ENCODE measurements at regions not wholly inside any gene's neighbourhood (a gene's known extent, or its start where the extent isn't known, plus 50 kb on each side); places are given as distances from the start of the nearest gene placed in this dataset.
"Not testable (repeated sequence)": the region's sequence is repeated elsewhere in the genome, so short reads cannot be mapped to it uniquely, and the experiment has no call there.

DNA sequence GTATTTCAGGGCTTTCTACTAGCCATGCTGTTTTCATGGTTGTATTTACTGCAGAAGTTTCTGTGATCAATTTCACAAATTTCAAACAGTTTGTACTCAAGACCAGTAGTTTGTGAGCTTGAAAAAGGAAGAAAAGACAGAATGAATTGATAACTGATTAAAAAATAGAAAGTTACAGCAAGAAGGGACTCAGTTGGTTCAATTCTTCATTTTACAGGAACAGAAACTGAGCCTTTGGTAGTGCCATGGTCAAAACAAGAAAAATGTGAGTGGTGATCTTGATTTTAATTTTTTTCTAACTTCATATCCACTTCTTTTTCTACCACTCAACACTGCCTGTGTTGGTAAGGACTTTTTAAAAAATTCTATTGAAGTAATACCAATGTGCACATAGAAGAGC, 206.6 kb upstream of the NREP start:
- no peak overlapping the region for H3K4me3 ChIP-seq (ENCODE audit: low read depth, low read length)
- no peak for DNase-seq (ENCODE audit: low read depth)
- TF ChIP-seq, protein P1, sequence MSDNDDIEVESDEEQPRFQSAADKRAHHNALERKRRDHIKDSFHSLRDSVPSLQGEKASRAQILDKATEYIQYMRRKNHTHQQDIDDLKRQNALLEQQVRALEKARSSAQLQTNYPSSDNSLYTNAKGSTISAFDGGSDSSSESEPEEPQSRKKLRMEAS (IDR thresholded peaks at IDR 0.05; ENCODE audit: low read depth, low read length), result no peak
- TF ChIP-seq, protein P2, sequence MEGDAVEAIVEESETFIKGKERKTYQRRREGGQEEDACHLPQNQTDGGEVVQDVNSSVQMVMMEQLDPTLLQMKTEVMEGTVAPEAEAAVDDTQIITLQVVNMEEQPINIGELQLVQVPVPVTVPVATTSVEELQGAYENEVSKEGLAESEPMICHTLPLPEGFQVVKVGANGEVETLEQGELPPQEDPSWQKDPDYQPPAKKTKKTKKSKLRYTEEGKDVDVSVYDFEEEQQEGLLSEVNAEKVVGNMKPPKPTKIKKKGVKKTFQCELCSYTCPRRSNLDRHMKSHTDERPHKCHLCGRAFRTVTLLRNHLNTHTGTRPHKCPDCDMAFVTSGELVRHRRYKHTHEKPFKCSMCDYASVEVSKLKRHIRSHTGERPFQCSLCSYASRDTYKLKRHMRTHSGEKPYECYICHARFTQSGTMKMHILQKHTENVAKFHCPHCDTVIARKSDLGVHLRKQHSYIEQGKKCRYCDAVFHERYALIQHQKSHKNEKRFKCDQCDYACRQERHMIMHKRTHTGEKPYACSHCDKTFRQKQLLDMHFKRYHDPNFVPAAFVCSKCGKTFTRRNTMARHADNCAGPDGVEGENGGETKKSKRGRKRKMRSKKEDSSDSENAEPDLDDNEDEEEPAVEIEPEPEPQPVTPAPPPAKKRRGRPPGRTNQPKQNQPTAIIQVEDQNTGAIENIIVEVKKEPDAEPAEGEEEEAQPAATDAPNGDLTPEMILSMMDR (IDR thresholded peaks at IDR 0.05; ENCODE audit: low read depth, low read length), result no peak

DNA sequence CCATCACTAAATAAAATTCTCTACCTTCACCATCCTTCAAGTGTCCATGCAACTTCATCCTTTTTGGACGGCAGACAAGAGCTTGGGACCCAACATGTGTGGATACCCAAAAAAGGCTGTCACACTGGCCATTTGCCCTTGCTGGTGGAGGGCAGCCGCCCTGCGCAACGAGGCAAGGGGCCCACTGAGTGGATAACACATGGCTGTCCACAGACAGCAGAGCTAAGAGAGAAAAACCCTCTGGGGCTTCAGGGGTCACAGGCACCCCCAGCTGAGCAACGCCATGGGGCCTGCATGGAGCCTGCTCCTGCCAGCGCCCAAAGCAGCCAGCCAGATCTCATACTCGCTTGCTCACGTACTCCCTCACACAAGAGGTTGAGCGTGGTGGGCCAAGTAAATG, 205.9 kb upstream of the NREP start:
- no peak for DNase-seq (ENCODE audit: low read depth)
- TF ChIP-seq, protein P1 (IDR thresholded peaks at IDR 0.05; ENCODE audit: low read depth, low read length), result no peak
- TF ChIP-seq, protein P2 (IDR thresholded peaks at IDR 0.05; ENCODE audit: low read depth, low read length), result no peak
- TF ChIP-seq MYC (IDR thresholded peaks at IDR 0.05; ENCODE audit: low read depth, low read length) (no peak), POLR2A (IDR thresholded peaks at IDR 0.05; ENCODE audit: extremely low read depth, insufficient read length) (no peak)
- no peak overlapping the region for H3K4me3 ChIP-seq (ENCODE audit: low read depth, low read length)

DNA sequence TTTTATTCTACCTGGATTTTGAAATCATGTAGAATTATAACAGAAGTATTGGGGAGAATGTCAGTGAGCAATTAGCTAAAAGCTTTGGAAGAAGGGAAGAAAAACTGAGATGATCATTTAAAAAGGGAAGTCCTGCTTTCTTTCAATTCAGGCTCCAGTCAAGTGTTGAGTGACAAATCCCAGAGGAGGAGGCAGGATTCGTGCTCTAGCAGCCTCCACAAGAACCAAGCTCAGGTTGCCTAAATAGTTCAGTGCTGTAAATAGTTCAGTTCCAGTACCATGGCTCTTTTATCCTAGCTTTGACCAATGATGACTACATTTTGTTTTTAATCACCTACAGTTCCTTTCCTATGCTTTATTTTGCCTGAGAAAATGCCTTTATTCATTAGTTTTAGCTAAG, 204.9 kb upstream of the NREP start:
- no peak overlapping the region for H3K4me3 ChIP-seq (ENCODE audit: low read depth, low read length)
- peak; percentile 23 for DNase-seq (ENCODE audit: low read depth)
- TF ChIP-seq MYC (IDR thresholded peaks at IDR 0.05; ENCODE audit: low read depth, low read length) (no peak), POLR2A (IDR thresholded peaks at IDR 0.05; ENCODE audit: extremely low read depth, insufficient read length) (no peak)
- TF ChIP-seq, protein P1 (IDR thresholded peaks at IDR 0.05; ENCODE audit: low read depth, low read length), result no peak
- TF ChIP-seq, protein P2 (IDR thresholded peaks at IDR 0.05; ENCODE audit: low read depth, low read length), result no peak

DNA sequence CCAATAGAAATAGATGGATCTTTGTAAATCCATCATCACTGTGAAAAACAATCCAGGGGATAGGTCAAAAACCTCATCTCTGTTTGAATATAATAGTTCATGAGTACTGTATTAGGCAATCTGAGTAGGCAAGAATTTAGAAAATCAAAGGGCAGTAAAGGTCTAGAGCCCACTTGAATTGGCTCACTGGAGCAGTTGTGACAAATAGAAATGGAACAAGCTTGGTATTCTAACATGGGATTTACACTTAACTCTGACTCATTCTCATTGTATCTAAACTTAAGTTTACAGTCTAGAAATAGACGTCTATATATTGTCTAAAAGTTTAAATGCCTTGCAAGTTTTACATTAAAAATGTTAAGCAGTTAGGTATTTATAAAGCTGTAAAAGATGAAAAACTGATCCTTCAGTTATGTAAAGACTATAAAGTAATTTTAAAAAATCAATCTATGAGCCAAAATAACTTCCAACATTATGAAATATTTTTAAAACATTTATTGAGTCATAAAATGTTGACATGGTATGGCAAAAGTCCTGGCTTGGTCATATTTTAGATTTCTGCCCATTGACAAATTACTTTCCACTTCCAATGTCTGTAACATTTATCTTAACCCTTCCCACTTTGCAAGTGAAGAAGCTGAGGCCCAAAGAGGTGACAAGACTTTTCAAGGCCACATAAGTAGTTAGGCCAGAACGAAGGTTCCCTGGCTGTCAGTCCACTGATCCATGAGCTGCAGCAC, 203.7 kb upstream of the NREP start:
- no peak for DNase-seq (ENCODE audit: low read depth)
- H3K4me3 ChIP-seq (ENCODE audit: low read depth, low read length), result no peak overlapping the region
- TF ChIP-seq, protein P2 (IDR thresholded peaks at IDR 0.05; ENCODE audit: low read depth, low read length), result no peak
- TF ChIP-seq, protein P1 (IDR thresholded peaks at IDR 0.05; ENCODE audit: low read depth, low read length), result no peak
- TF ChIP-seq MYC (IDR thresholded peaks at IDR 0.05; ENCODE audit: low read depth, low read length), result no peak
- TF ChIP-seq POLR2A (IDR thresholded peaks at IDR 0.05; ENCODE audit: extremely low read depth, insufficient read length), result no peak

DNA sequence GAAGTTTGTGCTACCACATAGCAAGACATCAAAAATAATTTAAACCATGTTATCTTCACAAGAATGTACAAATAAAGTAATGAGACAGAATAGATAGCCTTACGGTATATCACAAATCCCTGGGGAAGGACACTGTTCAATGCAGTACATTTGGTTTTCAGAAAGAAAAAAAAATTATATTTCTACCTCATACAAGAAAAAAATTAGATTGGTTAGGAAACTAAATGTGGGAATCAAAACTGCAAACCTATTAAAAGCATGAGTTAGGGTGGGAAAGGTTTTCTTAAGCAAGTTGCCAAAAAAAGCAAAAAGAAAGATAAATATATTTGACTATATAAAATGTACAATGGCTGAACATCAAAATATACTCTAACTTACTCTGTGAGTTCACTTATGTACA, 201.9 kb upstream of the NREP start:
- no peak for DNase-seq (ENCODE audit: low read depth)
- no peak overlapping the region for H3K4me3 ChIP-seq (ENCODE audit: low read depth, low read length)
- TF ChIP-seq POLR2A (IDR thresholded peaks at IDR 0.05; ENCODE audit: extremely low read depth, insufficient read length), result no peak
- TF ChIP-seq, protein P2 (IDR thresholded peaks at IDR 0.05; ENCODE audit: low read depth, low read length), result no peak
- TF ChIP-seq, protein P1 (IDR thresholded peaks at IDR 0.05; ENCODE audit: low read depth, low read length), result no peak
- TF ChIP-seq MYC (IDR thresholded peaks at IDR 0.05; ENCODE audit: low read depth, low read length), result no peak

DNA sequence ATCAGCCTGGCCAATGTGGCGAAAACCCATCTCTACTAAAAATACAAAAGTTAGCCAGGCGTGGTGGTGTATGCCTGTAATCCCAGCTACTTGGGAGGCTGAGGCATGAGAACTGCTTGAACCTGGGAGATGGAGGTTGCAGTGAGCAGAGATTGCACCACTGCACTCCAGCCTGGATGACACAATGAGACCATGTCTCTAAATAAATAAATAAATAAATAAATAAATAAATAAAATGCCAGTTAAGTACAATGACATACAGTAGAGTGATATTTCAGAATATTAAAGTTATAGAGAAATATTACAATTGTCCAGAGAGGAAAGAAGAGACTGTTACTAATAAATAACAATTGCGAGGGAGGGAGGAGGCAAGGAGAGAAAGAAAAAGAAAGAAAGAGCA, 199.8 kb upstream of the NREP start:
- not testable (repeated sequence) for H3K4me3 ChIP-seq (ENCODE audit: low read depth, low read length); DNase-seq (ENCODE audit: low read depth)
